Right atrium auricular region (tissue), 2 donors: ENCODE measurements at regions not wholly inside any gene's neighbourhood (a gene's known extent, or its start where the extent isn't known, plus 50 kb on each side); places are given as distances from the start of the nearest gene placed in this dataset.

Experiments used
- DNase-seq: peaks from one replicate; pipeline ENCODE4 v3.0.0-alpha.2; 2019; ENCODE audit warnings: low spot score
- H3K27ac ChIP-seq, 2 donors: fragments of 200-600 bp; sonication (generic); 1 replicate in 1 of 2; 2 replicates in 1 of 2; pipeline ENCODE4 v1.5.1; 2016 to 2019
- H3K27me3 ChIP-seq, 2 donors: fragments of 200-600 bp; sonication (generic); one replicate each; pipeline versions ENCODE4 v1.5.1 to v1.6.0; 2017 to 2019
- H3K36me3 ChIP-seq: fragments of 200-600 bp; sonication (generic); one replicate; pipeline ENCODE4 v1.5.1; 2016
- H3K4me1 ChIP-seq, 2 donors: fragments of 200-600 bp; sonication (generic); one replicate each; pipeline versions ENCODE4 v1.5.1 to v1.6.0; 2017 to 2019
- H3K4me3 ChIP-seq, 2 donors: fragments of 200-600 bp; sonication (generic); 1 replicate in 1 of 2; 2 replicates in 1 of 2; pipeline ENCODE4 v1.5.1; 2017 to 2019; ENCODE audit warnings: mild to moderate bottlenecking in 1 of 2, moderate library complexity in 1 of 2
- H3K9me3 ChIP-seq, 2 donors: fragments of 200-600 bp; sonication (generic); one replicate each; pipeline ENCODE4 v1.5.1; 2019
- CTCF ChIP-seq, 2 donors: fragments of 200-600 bp; sonication (generic); IDR thresholded peaks; one replicate each; pipeline ENCODE4 v1.5.1; 2019; ENCODE audit warnings: antibody characterized with exemption in 2 of 2

- Histone ChIP-seq H3K27ac (no peak overlapping the region), H3K4me1 (no peaks in the 10 kb centered on the region), H3K36me3 (no peaks in the 10 kb centered on the region), H3K4me3 (no peak overlapping the region), H3K9me3 (no peaks in the 10 kb centered on the region), H3K27me3 (no peaks in the 10 kb centered on the region)
- no peak for DNase-seq
- no peak for TF ChIP-seq CTCF (IDR thresholded peaks at IDR 0.05)
Observed at GRCh38 chr2:221134718-221135117, 437.4 kb downstream of the EPHA4 start.

GRCh38 chr2:221135699-221136098 lies 436.4 kb downstream of the EPHA4 start:
- no peaks in the 10 kb centered on the region for H3K4me1 ChIP-seq
- no peaks in the 10 kb centered on the region for H3K27me3 ChIP-seq
- DNase-seq, result no peak
- H3K4me3 ChIP-seq, result no peak overlapping the region
- H3K36me3 ChIP-seq, result no peaks in the 10 kb centered on the region
- H3K27ac ChIP-seq, result no peak overlapping the region
- no peak for TF ChIP-seq CTCF (IDR thresholded peaks at IDR 0.05)
- H3K9me3 ChIP-seq, result no peaks in the 10 kb centered on the region

- Histone ChIP-seq H3K9me3 (no peaks in the 10 kb centered on the region), H3K27me3 (no peaks in the 10 kb centered on the region), H3K4me1 (no peaks in the 10 kb centered on the region), H3K4me3 (no peak overlapping the region), H3K36me3 (no peaks in the 10 kb centered on the region), H3K27ac (no peak overlapping the region)
- TF ChIP-seq CTCF (IDR thresholded peaks at IDR 0.05), result no peak
- no peak for DNase-seq
Observed at GRCh38 chr2:221137385-221137784, 434.7 kb downstream of the EPHA4 start.

GRCh38 chr2:221142341-221142740 lies 429.8 kb downstream of the EPHA4 start:
- H3K4me3 ChIP-seq, result no peak overlapping the region
- TF ChIP-seq CTCF (IDR thresholded peaks at IDR 0.05), result no peak
- no peak overlapping the region for H3K27ac ChIP-seq
- H3K27me3 ChIP-seq, result no peaks in the 10 kb centered on the region
- no peaks in the 10 kb centered on the region for H3K36me3 ChIP-seq
- H3K9me3 ChIP-seq, result peaks cover 0 to 9% of the 10 kb centered on the region in 2 donors
- no peak for DNase-seq
- no peaks in the 10 kb centered on the region for H3K4me1 ChIP-seq

- H3K4me3 ChIP-seq, result no peak overlapping the region
- H3K36me3 ChIP-seq, result no peaks in the 10 kb centered on the region
- no peak overlapping the region for H3K27ac ChIP-seq
- H3K27me3 ChIP-seq, result no peaks in the 10 kb centered on the region
- H3K9me3 ChIP-seq, result peaks cover 0 to 9% of the 10 kb centered on the region in 2 donors
- no peak for DNase-seq
- TF ChIP-seq CTCF (IDR thresholded peaks at IDR 0.05), result no peak
- H3K4me1 ChIP-seq, result no peaks in the 10 kb centered on the region
Observed at GRCh38 chr2:221143231-221143630, 428.9 kb downstream of the EPHA4 start.

- Histone ChIP-seq H3K27ac (no peak overlapping the region), H3K4me1 (no peaks in the 10 kb centered on the region), H3K27me3 (no peaks in the 10 kb centered on the region), H3K9me3 (peaks cover 0 to 9% of the 10 kb centered on the region in 2 donors), H3K4me3 (no peak overlapping the region), H3K36me3 (no peaks in the 10 kb centered on the region)
- no peak for DNase-seq
- no peak for TF ChIP-seq CTCF (IDR thresholded peaks at IDR 0.05)
Observed at GRCh38 chr2:221144909-221145308, 427.2 kb downstream of the EPHA4 start.
